ENCODE measurements at regions not wholly inside any gene's neighbourhood (a gene's known extent, or its start where the extent isn't known, plus 50 kb on each side); places are given as distances from the start of the nearest gene placed in this dataset.
"Not testable (repeated sequence)": the region's sequence is repeated elsewhere in the genome, so short reads cannot be mapped to it uniquely, and the experiment has no call there.

- DNase-seq, result peak in 2 of 14 donors; percentile 1 to 34
Measured at GRCh38 chr18:63071701-63072141, 247.8 kb downstream of the BCL2 start.

- no peak for DNase-seq
Measured at GRCh38 chr18:63070767-63071502, 248.6 kb downstream of the BCL2 start.

GRCh38 chr18:63069496-63069895 lies 250.1 kb downstream of the BCL2 start:
- DNase-seq, result no peak

- no peak for DNase-seq
Measured at GRCh38 chr18:63067939-63068338, 251.6 kb downstream of the BCL2 start.

GRCh38 chr18:63065172-63065571 lies 254.4 kb downstream of the BCL2 start:
- DNase-seq, result no peak

- DNase-seq, result no peak
Measured at GRCh38 chr18:63063171-63063570, 256.4 kb downstream of the BCL2 start.

GRCh38 chr18:63062246-63062645 lies 257.3 kb downstream of the BCL2 start:
- DNase-seq, result no peak

- DNase-seq, result no peak
Measured at GRCh38 chr18:63061303-63061702, 258.3 kb downstream of the BCL2 start.

- DNase-seq, result no peak
Measured at GRCh38 chr18:63058521-63058920, 261.0 kb downstream of the BCL2 start.

GRCh38 chr18:63057707-63058106 lies 261.9 kb downstream of the BCL2 start:
- no peak for DNase-seq

- DNase-seq, result no peak
Measured at GRCh38 chr18:63054901-63055584, 264.5 kb downstream of the BCL2 start.

- no peak for DNase-seq
Measured at GRCh38 chr18:63051928-63052327, 267.6 kb downstream of the BCL2 start.

- not testable (repeated sequence) for DNase-seq
Measured at GRCh38 chr18:63050667-63051395, 268.7 kb downstream of the BCL2 start.

GRCh38 chr18:63046375-63046774 lies 273.2 kb downstream of the BCL2 start:
- no peak for DNase-seq

- DNase-seq, result no peak
Measured at GRCh38 chr18:63043516-63043915, 276.1 kb downstream of the BCL2 start.

- no peak for DNase-seq
Measured at GRCh38 chr18:63042351-63042750, 277.2 kb downstream of the BCL2 start.

- no peak for DNase-seq
Measured at GRCh38 chr18:63040788-63041410, 278.7 kb downstream of the BCL2 start.

- no peak for DNase-seq
Measured at GRCh38 chr18:63037491-63037890, 282.1 kb downstream of the BCL2 start.

- DNase-seq, result no peak
Measured at GRCh38 chr18:63031375-63031774, 288.2 kb downstream of the BCL2 start.
